ENCODE measurements at regions not wholly inside any gene's neighbourhood (a gene's known extent, or its start where the extent isn't known, plus 50 kb on each side); places are given as distances from the start of the nearest gene placed in this dataset.

DNA sequence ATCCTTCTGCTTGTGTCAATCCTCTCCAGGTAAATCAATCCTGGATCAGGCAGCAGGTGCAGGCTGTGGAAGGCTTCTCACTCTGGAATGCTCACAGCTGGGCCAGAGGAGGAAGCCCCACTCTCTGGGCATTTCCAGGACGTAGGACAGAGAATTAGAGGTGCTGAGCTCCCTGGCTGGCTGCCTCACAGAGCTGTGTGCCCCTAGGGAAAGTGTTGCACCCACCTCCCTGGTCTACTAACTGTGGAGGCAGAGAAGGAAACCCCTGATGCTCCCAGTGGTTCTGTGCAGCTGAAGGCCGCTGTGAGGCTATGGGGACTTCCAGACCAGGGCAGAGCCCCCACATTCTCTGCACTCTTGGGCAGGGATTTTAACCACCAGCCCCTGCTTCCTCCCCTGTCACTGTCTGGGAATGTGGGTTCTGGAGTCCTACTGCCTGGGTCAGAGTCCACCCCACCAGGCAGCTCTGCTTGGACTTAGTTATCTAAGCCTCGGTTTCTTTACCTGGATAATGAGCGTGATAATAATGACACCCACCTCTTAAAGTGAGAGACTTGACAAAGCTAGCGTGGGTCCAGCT, 73.5 kb upstream of the EEPD1 start:
- no peak overlapping the region for H3K4me3 ChIP-seq (ENCODE audit: low read length)
- no peak overlapping the region for H3K27ac ChIP-seq (ENCODE audit: low read length)
- no peaks in the 10 kb centered on the region for H3K4me1 ChIP-seq (ENCODE audit: control insufficient read depth, insufficient read depth, low read length)
- WGBS (ENCODE audit: insufficient coverage, insufficient read length) = no CpG with 5 or more reads among the region's 5 CpGs
- H3K27me3 ChIP-seq (ENCODE audit: control insufficient read depth, insufficient read depth, low read length) = no peaks in the 10 kb centered on the region
- H3K9me3 ChIP-seq (ENCODE audit: control insufficient read depth, insufficient read depth, low read length) = no peaks in the 10 kb centered on the region
- no peaks in the 10 kb centered on the region for H3K36me3 ChIP-seq (ENCODE audit: control insufficient read depth, insufficient read depth, low read length)
- no peak for DNase-seq (ENCODE audit: low read depth, low spot score)

DNA sequence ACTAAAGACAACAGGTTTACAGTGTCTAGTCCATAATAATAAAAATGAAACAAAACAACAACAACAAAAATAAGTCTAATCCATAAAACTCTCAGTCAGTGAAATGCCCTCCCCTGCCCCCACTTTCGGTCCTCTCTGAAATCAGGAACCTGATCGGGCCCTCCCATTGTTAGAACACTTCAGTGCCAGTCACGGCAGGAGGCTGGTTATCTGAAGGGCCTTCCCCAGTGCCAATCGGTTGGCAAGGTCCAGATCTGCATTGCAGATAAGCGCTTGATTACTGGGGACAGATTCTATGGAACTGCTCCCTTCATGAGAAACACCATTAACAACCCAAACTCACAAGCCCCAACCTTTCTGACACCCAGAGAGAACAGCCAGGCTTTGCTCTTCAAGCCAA, 72.2 kb upstream of the EEPD1 start:
- WGBS (ENCODE audit: insufficient coverage, insufficient read length) = no CpG with 5 or more reads among the region's 5 CpGs
- H3K9me3 ChIP-seq (ENCODE audit: control insufficient read depth, insufficient read depth, low read length) = no peaks in the 10 kb centered on the region

GRCh38 chr7:36082216-36082615, 70.8 kb upstream of the EEPD1 start:
- Histone ChIP-seq H3K36me3 (ENCODE audit: control insufficient read depth, insufficient read depth, low read length) (no peaks in the 10 kb centered on the region), H3K9me3 (ENCODE audit: control insufficient read depth, insufficient read depth, low read length) (no peaks in the 10 kb centered on the region), H3K27ac (ENCODE audit: low read length) (no peak overlapping the region), H3K4me3 (ENCODE audit: low read length) (no peak overlapping the region), H3K27me3 (ENCODE audit: control insufficient read depth, insufficient read depth, low read length) (no peaks in the 10 kb centered on the region), H3K4me1 (ENCODE audit: control insufficient read depth, insufficient read depth, low read length) (0 out of 2 replicates have a peak, but pooled peaks cover 1% of the 10 kb centered on the region)
- no peak for DNase-seq (ENCODE audit: low read depth, low spot score)
- no CpG with 5 or more reads among the region's 4 CpGs for WGBS (ENCODE audit: insufficient coverage, insufficient read length)

More for the DNA sequence above, 72.2 kb upstream of the EEPD1 start:
- Histone ChIP-seq H3K27me3 (ENCODE audit: control insufficient read depth, insufficient read depth, low read length) (no peaks in the 10 kb centered on the region), H3K27ac (ENCODE audit: low read length) (no peak overlapping the region), H3K4me3 (ENCODE audit: low read length) (no peak overlapping the region), H3K4me1 (ENCODE audit: control insufficient read depth, insufficient read depth, low read length) (0 out of 2 replicates have a peak, but pooled peaks cover 1% of the 10 kb centered on the region), H3K36me3 (ENCODE audit: control insufficient read depth, insufficient read depth, low read length) (no peaks in the 10 kb centered on the region)
- DNase-seq (ENCODE audit: low read depth, low spot score) = no peak

GRCh38 chr7:36082910-36083309, 70.1 kb upstream of the EEPD1 start:
- Histone ChIP-seq H3K9me3 (ENCODE audit: control insufficient read depth, insufficient read depth, low read length) (no peaks in the 10 kb centered on the region), H3K27ac (ENCODE audit: low read length) (no peak overlapping the region), H3K27me3 (ENCODE audit: control insufficient read depth, insufficient read depth, low read length) (no peaks in the 10 kb centered on the region), H3K36me3 (ENCODE audit: control insufficient read depth, insufficient read depth, low read length) (no peaks in the 10 kb centered on the region), H3K4me1 (ENCODE audit: control insufficient read depth, insufficient read depth, low read length) (0 out of 2 replicates have a peak, but pooled peaks cover 1% of the 10 kb centered on the region), H3K4me3 (ENCODE audit: low read length) (no peak overlapping the region)
- WGBS (ENCODE audit: insufficient coverage, insufficient read length) = no CpG with 5 or more reads among the region's 5 CpGs
- no peak for DNase-seq (ENCODE audit: low read depth, low spot score)

- Histone ChIP-seq H3K27ac (ENCODE audit: low read length) (no peak overlapping the region), H3K4me1 (ENCODE audit: control insufficient read depth, insufficient read depth, low read length) (0 out of 2 replicates have a peak, but pooled peaks cover 1% of the 10 kb centered on the region), H3K4me3 (ENCODE audit: low read length) (no peak overlapping the region), H3K36me3 (ENCODE audit: control insufficient read depth, insufficient read depth, low read length) (no peaks in the 10 kb centered on the region), H3K9me3 (ENCODE audit: control insufficient read depth, insufficient read depth, low read length) (no peaks in the 10 kb centered on the region), H3K27me3 (ENCODE audit: control insufficient read depth, insufficient read depth, low read length) (no peaks in the 10 kb centered on the region)
- no CpG with 5 or more reads among the region's 12 CpGs for WGBS (ENCODE audit: insufficient coverage, insufficient read length)
- no peak for DNase-seq (ENCODE audit: low read depth, low spot score)
Observed at GRCh38 chr7:36083626-36084380, 69.3 kb upstream of the EEPD1 start.

DNA sequence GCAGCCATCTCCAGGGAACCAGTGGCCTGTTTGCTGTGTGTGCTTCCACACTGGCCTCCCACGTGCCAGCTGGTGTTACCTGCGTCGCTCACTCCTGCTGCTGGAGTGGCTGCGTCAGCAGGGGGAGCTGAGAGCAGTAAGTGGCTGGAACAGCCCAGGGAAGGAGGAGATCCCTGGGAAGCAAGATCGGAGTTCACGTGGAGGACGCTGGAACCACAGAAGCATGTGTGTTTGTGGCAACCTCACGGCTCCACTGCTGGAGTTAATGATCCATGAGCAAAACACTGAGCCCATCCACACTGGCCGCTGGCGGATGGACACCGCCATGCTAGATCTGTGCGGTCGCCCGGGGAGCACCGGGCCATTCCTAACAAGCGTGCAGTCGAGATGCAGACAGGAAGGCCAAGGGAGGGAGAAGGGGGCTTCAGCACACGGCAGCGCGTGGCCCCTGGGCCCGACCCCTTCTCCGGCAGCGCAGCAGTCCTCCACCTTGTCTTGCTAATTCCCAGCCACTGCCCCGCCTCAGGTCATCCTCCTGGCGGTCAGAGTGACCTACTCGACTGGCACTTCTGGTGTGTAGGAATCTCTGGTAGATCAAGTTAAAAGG, 68.5 kb upstream of the EEPD1 start:
- no peak overlapping the region for H3K4me3 ChIP-seq (ENCODE audit: low read length)
- 0 out of 2 replicates have a peak, but pooled peaks cover 1% of the 10 kb centered on the region for H3K4me1 ChIP-seq (ENCODE audit: control insufficient read depth, insufficient read depth, low read length)
- peak; percentile 37 for DNase-seq (ENCODE audit: low read depth, low spot score)
- no peaks in the 10 kb centered on the region for H3K36me3 ChIP-seq (ENCODE audit: control insufficient read depth, insufficient read depth, low read length)
- H3K27me3 ChIP-seq (ENCODE audit: control insufficient read depth, insufficient read depth, low read length) = no peaks in the 10 kb centered on the region
- no peak overlapping the region for H3K27ac ChIP-seq (ENCODE audit: low read length)
- no CpG with 5 or more reads among the region's 26 CpGs for whole genome bisulfite sequencing (ENCODE audit: insufficient coverage, insufficient read length)
- no peaks in the 10 kb centered on the region for H3K9me3 ChIP-seq (ENCODE audit: control insufficient read depth, insufficient read depth, low read length)

DNA sequence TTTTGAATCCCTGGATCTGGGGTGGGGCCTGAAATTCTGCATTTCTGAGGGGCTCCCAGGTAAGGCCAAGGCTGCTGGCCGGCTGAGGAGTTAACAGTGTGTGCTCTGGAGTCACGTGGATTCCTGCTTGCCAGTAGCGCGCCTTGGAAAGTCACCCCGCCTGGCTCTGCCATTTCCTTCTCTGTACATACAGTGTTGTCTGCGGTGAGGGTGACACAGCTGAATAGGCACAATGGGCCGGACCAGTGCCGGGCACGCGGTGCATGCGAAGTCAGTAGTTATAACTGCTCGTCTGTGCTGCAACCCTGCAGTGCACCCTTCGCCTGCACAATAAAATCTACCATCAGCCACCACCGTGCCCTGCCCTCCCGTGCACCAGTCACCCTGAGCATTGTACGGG, 68.0 kb upstream of the EEPD1 start:
- no peaks in the 10 kb centered on the region for H3K9me3 ChIP-seq (ENCODE audit: control insufficient read depth, insufficient read depth, low read length)
- no peak overlapping the region for H3K4me3 ChIP-seq (ENCODE audit: low read length)
- no peaks in the 10 kb centered on the region for H3K36me3 ChIP-seq (ENCODE audit: control insufficient read depth, insufficient read depth, low read length)
- WGBS (ENCODE audit: insufficient coverage, insufficient read length) = no CpG with 5 or more reads among the region's 16 CpGs
- 0 out of 2 replicates have a peak, but pooled peaks cover 1% of the 10 kb centered on the region for H3K4me1 ChIP-seq (ENCODE audit: control insufficient read depth, insufficient read depth, low read length)
- no peaks in the 10 kb centered on the region for H3K27me3 ChIP-seq (ENCODE audit: control insufficient read depth, insufficient read depth, low read length)
- no peak for DNase-seq (ENCODE audit: low read depth, low spot score)
- H3K27ac ChIP-seq (ENCODE audit: low read length) = no peak overlapping the region

GRCh38 chr7:36086571-36086970, 66.5 kb upstream of the EEPD1 start:
- H3K36me3 ChIP-seq (ENCODE audit: control insufficient read depth, insufficient read depth, low read length) = no peaks in the 10 kb centered on the region
- H3K9me3 ChIP-seq (ENCODE audit: control insufficient read depth, insufficient read depth, low read length) = no peaks in the 10 kb centered on the region
- H3K27ac ChIP-seq (ENCODE audit: low read length) = no peak overlapping the region
- H3K27me3 ChIP-seq (ENCODE audit: control insufficient read depth, insufficient read depth, low read length) = no peaks in the 10 kb centered on the region
- no peak overlapping the region for H3K4me3 ChIP-seq (ENCODE audit: low read length)
- H3K4me1 ChIP-seq (ENCODE audit: control insufficient read depth, insufficient read depth, low read length) = 0 out of 2 replicates have a peak, but pooled peaks cover 1% of the 10 kb centered on the region
- no peak for DNase-seq (ENCODE audit: low read depth, low spot score)

- WGBS (ENCODE audit: insufficient coverage, insufficient read length) = no CpG with 5 or more reads among the region's 2 CpGs
- no peak overlapping the region for H3K27ac ChIP-seq (ENCODE audit: low read length)
- H3K36me3 ChIP-seq (ENCODE audit: control insufficient read depth, insufficient read depth, low read length) = no peaks in the 10 kb centered on the region
- no peak overlapping the region for H3K4me3 ChIP-seq (ENCODE audit: low read length)
- 0 out of 2 replicates have a peak, but pooled peaks cover 1% of the 10 kb centered on the region for H3K4me1 ChIP-seq (ENCODE audit: control insufficient read depth, insufficient read depth, low read length)
- no peaks in the 10 kb centered on the region for H3K27me3 ChIP-seq (ENCODE audit: control insufficient read depth, insufficient read depth, low read length)
- H3K9me3 ChIP-seq (ENCODE audit: control insufficient read depth, insufficient read depth, low read length) = no peaks in the 10 kb centered on the region
- no peak for DNase-seq (ENCODE audit: low read depth, low spot score)
Observed at GRCh38 chr7:36088553-36088952, 64.5 kb upstream of the EEPD1 start.

DNA sequence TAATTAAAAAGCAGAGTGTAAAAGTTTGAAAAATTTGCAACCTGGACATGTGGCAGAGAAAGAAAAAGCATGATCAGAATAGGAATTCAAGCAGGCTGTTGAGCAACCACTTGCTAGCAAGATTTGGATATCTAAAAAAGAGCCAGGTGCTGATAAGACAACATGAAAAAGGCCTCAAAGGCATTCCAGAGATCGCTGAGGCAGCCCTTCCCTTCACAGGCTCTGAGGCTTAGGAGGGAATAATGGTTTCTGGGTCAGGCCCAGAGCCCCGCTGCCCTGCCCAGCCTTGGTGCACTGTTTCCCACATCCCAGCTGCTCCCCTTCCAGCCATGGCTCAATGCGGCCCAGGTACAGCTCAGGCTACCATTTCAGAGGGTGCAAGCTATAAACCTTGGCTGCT, 64.1 kb upstream of the EEPD1 start:
- Histone ChIP-seq H3K9me3 (ENCODE audit: control insufficient read depth, insufficient read depth, low read length) (no peaks in the 10 kb centered on the region), H3K36me3 (ENCODE audit: control insufficient read depth, insufficient read depth, low read length) (no peaks in the 10 kb centered on the region), H3K4me3 (ENCODE audit: low read length) (no peak overlapping the region), H3K27me3 (ENCODE audit: control insufficient read depth, insufficient read depth, low read length) (no peaks in the 10 kb centered on the region), H3K27ac (ENCODE audit: low read length) (no peak overlapping the region), H3K4me1 (ENCODE audit: control insufficient read depth, insufficient read depth, low read length) (0 out of 2 replicates have a peak, but pooled peaks cover 1% of the 10 kb centered on the region)
- DNase-seq (ENCODE audit: low read depth, low spot score) = no peak
- no CpG with 5 or more reads among the region's 3 CpGs for whole genome bisulfite sequencing (ENCODE audit: insufficient coverage, insufficient read length)

Data from iPS DF 6.9 (cell line).